AG04449 (cell line): ENCODE measurements at regions not wholly inside any gene's neighbourhood (a gene's known extent, or its start where the extent isn't known, plus 50 kb on each side); places are given as distances from the start of the nearest gene placed in this dataset.
"Not testable (repeated sequence)": the region's sequence is repeated elsewhere in the genome, so short reads cannot be mapped to it uniquely, and the experiment has no call there.

ENCODE experiments used
- CTCF ChIA-PET: fragments of 350-600 bp; formaldehyde crosslinking; extraction: SDS; loops from one replicate; lab custom pipeline; 2021; ENCODE audit warnings: antibody characterized with exemption; lab: Yijun Ruan, JAX
- POLR2A ChIA-PET: fragments of 400-600, 350-600 bp; formaldehyde crosslinking; extraction: SDS; loops from one replicate; lab custom pipeline; 2020; ENCODE audit warnings: antibody characterized with exemption, inconsistent platforms; lab: Yijun Ruan, JAX
- DNase-seq: peaks from one replicate; pipeline ENCODE4 v3.0.0-alpha.2; 2010; ENCODE audit warnings: low read depth, low spot score
- H3K4me3 ChIP-seq: 2 replicates; pipeline ENCODE4 v1.5.1; 2011; ENCODE audit warnings: low read depth, mild to moderate bottlenecking, control low read depth, low read length
- TF ChIP-seq, protein P1 (sequence below): IDR thresholded peaks from one replicate; pipeline ENCODE4 v1.5.1; 2011; ENCODE audit warnings: mild to moderate bottlenecking, moderate library complexity, low read length, control low read depth, inconsistent platforms; ENCODE audit not compliant: insufficient read depth; ENCODE audit errors: missing control alignments

DNA sequence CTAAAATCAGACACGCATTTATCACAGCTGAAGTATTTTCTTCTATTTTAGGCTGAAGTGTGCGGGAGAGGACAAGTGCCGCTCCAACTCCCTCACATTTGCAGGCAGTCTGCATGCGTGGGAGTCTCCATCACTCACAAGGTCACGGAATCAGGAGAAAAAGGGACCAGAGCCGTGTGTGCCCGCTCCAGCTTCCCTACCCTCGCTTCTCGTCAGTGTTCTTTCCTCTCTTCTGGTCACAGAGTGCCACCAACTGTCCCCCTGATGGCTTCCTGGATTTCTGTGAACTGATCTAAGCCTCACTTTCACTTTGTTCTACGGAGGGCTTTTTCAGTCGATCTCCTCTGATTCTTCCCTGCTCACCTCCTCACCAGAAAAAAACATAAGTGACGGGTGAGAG lies 407.4 kb upstream of the AADAT start:
- H3K4me3 ChIP-seq: no peak overlapping the region; the same call in 1 of the 2 replicates
- POLR2A ChIA-PET: no interaction called here
- TF ChIP-seq, protein P1, sequence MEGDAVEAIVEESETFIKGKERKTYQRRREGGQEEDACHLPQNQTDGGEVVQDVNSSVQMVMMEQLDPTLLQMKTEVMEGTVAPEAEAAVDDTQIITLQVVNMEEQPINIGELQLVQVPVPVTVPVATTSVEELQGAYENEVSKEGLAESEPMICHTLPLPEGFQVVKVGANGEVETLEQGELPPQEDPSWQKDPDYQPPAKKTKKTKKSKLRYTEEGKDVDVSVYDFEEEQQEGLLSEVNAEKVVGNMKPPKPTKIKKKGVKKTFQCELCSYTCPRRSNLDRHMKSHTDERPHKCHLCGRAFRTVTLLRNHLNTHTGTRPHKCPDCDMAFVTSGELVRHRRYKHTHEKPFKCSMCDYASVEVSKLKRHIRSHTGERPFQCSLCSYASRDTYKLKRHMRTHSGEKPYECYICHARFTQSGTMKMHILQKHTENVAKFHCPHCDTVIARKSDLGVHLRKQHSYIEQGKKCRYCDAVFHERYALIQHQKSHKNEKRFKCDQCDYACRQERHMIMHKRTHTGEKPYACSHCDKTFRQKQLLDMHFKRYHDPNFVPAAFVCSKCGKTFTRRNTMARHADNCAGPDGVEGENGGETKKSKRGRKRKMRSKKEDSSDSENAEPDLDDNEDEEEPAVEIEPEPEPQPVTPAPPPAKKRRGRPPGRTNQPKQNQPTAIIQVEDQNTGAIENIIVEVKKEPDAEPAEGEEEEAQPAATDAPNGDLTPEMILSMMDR: no peak
- no peak for DNase-seq
- CTCF ChIA-PET: interaction anchor here (1.4 kb wide), 1 partner anchor 32 kb away, joined by 4 read pairs; no protein-coding TSS in a partner anchor

DNA sequence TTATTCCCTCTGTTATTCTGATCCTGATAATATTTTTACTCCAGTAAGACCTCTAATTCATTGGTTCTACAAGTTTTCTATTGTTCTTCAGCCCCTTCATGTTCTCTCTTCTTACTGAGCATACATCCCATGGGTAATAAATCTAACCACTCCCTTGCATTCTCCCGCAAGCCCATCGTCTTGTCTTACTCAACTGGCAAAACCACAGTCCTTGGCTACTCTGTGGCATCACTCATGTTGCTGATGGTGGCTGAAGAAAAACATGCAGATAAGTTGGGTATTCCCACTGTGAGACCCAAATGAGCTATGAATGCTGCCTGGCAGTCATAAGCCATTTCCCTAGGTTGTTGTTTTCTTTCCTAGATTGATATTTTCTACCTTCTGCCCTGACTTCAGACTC lies 402.2 kb upstream of the AADAT start:
- no peak overlapping the region for H3K4me3 ChIP-seq
- no peak for DNase-seq
- TF ChIP-seq, protein P1: no peak
- POLR2A ChIA-PET: no interaction called here
- CTCF ChIA-PET: no interaction called here

DNA sequence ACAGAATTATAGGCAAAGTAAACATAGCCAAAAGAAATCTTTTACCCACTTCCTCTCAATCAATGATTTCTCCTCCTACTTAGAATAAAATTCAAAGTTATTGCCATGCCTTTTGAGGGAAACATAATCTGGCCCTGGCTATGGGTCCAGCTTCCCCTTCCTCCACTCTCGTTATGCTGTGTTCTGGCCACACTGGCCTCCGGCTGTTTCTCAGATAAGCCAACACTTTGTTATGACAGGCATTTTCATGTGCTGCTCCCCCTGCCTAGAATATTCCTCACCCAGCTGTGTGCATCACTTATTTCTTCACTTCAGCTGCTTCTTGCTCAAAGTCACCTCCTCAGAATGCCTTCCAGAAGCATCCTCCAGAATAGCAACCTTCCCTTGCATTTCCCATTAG lies 386.6 kb upstream of the AADAT start:
- TF ChIP-seq, protein P1: no peak
- ChIA-PET CTCF (interaction anchor here (1.5 kb wide), 1 partner anchor 11 kb away, joined by 3 read pairs; no protein-coding TSS in a partner anchor), POLR2A (no interaction called here)
- H3K4me3 ChIP-seq: no peak overlapping the region
- DNase-seq: no peak

DNA sequence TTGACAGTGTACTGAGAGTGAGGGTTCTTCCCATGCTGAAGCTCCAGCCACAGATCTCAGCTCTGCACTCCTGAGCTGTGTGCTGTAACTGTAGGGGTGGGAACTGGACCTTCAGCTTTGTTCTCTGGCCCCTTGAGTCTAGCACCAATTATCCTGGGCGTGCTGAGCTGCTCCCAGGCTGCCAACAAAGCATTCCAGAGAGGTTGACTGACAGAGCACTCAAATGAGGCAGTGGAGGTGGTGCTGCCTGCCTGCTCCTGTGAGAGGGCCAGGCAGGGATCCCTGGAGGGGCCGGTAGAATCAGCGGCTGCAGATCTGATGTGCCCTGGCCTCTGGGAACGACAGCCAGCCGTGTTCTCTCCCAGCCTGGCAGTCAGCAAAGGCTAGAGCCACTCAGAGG lies 375.7 kb upstream of the AADAT start:
- no peak overlapping the region for H3K4me3 ChIP-seq
- CTCF ChIA-PET: interaction anchor here (0.7 kb wide), 1 partner anchor 10 kb away, joined by 3 read pairs; no protein-coding TSS in a partner anchor
- DNase-seq: no peak
- POLR2A ChIA-PET: no interaction called here
- TF ChIP-seq, protein P1: no peak

DNA sequence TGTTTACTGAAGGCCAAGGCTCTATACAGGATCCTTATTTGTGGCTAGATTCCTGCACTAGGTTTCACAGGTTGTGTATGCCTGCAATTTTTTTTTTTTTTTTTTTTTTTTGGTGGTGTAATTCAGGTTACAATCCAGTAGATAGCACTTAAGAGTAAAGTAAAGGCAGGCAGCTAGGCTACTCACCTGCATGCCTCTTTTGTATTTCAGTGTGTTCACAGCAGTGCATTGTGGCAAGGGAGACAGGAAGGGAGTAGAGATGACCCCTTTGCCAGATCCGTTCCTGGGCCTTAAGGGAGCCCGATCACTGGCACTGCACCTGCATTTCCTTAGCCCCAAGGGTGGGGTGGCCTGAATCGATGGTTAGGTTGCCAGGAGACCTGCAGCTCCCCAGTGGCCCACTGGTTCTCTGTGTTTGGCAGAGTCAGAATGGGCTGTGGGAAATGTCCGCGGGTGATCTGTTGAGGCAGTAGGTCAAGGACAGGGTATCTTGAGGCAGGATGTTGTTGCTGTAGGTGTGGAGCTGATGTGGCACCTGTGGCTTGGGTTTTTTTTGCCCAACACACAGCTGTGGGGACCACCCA lies 374.9 kb upstream of the AADAT start:
- TF ChIP-seq, protein P1: no peak
- ChIA-PET CTCF (no interaction called here), POLR2A (no interaction called here)
- DNase-seq: no peak
- no peak overlapping the region for H3K4me3 ChIP-seq

DNA sequence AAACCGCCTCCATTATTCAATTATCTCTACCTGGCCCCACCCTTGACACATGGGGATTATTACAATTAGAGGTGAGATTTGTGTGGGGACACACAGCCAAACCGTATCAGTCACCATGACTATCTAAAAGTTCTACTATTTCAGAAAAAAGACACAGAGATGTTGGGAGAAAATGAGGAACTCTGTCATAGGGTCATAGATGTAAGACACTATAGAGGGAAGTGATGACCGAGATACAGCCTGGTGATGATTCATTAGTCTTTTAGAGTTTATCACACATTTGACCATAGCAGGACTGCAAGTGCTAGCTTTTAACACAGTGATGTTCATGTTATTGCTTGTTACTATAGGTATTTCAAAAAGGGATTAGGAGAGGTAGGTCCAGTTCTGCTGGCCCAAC lies 357.0 kb upstream of the AADAT start:
- CTCF ChIA-PET: no interaction called here
- H3K4me3 ChIP-seq: no peak overlapping the region

DNA sequence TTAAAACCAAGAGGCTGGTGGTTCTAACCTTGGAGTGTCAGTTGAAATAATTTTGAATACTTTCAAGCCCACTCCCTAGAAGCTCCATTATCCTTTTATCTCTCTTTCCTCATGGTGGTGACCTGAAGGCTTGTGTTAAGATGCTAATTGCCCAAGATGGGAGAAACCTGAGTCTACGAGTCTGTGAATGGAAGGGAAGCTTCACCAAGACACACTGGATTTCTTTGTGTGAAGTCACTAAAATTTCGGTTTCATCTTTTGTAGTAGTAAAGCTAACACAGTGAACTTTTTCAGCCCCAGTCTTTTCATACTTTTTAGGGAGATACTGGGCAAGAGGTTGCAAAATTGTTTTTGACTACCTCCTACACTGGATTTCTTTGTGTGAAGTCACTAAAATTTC lies 351.4 kb upstream of the AADAT start:
- CTCF ChIA-PET, DNase-seq, H3K4me3 ChIP-seq, POLR2A ChIA-PET: not testable (repeated sequence)

More for the DNA sequence above, 357.0 kb upstream of the AADAT start:
- TF ChIP-seq, protein P1: no peak
- DNase-seq: no peak
- POLR2A ChIA-PET: no interaction called here
